GM18507 (cell line): ENCODE measurements at regions not wholly inside any gene's neighbourhood (a gene's known extent, or its start where the extent isn't known, plus 50 kb on each side); places are given as distances from the start of the nearest gene placed in this dataset.
A peak's percentile ranks its signal among the peaks of the same experiment; 100 is the strongest.
"Not testable (repeated sequence)": the region's sequence is repeated elsewhere in the genome, so short reads cannot be mapped to it uniquely, and the experiment has no call there.

ENCODE experiments used
- DNase-seq: peaks from one replicate; pipeline ENCODE4 v3.0.0; 2011; ENCODE audit warnings: low read depth; ENCODE audit not compliant: insufficient read length; ENCODE audit errors: extremely low spot score
- FAIRE-seq: peaks from 2 replicates; lab custom pipeline; 2011; peaks lifted over from hg19 to GRCh38; lab: Jason Lieb, UNC

- DNase-seq (no peak), FAIRE-seq (no peak)
Measured at GRCh38 chr12:107583551-107583950, 102.0 kb upstream of the PWP1 start.

GRCh38 chr12:107584563-107584962, 101.0 kb upstream of the PWP1 start:
- DNase-seq (no peak), FAIRE-seq (no peak)

DNA sequence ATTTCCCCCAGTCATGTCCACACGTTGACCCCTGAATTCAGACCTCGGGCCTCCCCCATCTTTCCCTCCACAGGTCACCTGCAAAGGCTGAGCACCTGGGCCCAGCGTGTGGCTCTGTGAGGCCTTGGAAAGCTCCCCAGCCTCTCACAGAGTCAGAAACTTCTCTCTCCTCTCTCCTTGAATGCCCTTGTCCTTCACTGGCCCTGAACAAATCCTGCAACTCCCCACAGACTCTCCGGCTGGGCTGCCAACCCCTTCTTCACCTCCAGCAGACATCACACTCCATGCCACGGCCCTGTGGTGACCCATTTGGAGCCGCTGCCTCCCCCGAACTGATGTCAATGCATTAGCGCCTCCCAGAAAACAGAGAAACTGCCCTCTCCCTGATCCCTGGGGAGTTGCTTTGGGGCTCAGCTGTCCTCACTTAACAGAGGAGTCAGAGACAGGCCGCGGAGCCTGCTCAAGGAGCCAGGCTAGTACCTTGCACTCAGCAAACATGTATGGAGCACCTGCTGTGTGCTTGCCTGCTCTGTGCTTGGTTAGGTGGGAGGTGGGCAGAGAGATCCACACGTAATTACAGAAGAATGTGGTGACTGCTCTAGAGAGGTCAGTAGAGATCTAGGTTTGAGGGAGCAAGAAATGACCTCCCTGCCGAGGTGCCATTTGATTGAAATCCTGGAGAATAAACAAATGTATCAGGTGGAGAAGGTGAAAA, 99.2 kb upstream of the PWP1 start:
- DNase-seq, result no peak
- no peak for FAIRE-seq

GRCh38 chr12:107590413-107590812, 95.2 kb upstream of the PWP1 start:
- FAIRE-seq, result no peak

DNA sequence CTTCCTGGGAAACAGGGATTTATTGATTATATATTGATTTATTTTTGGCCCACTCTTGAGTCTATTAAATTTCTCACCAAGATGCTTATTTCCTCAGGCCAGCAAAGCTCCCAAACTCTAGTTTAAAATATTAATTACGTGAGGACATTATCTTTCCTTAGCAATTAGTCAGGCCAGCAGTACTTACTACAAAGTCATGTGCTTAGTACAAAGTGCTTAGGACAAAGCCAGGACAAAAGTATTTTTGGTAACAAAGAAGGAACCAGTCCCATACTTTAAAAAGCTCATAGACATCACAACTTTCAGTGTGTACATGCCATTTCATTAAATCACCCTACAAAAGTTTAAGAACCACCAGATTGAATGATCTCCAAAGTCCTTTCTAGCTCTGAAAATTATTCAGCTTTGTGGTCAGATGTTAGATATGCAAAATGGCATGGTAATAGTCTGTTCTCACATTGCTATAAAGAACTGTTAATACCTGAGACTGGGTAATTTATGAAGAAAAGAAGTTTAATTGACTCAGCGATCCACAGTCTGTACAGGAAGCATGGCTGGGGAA, 94.7 kb upstream of the PWP1 start:
- DNase-seq, result no peak
- FAIRE-seq, result no peak

More at GRCh38 chr12:107590413-107590812, 95.2 kb upstream of the PWP1 start:
- no peak for DNase-seq

DNA sequence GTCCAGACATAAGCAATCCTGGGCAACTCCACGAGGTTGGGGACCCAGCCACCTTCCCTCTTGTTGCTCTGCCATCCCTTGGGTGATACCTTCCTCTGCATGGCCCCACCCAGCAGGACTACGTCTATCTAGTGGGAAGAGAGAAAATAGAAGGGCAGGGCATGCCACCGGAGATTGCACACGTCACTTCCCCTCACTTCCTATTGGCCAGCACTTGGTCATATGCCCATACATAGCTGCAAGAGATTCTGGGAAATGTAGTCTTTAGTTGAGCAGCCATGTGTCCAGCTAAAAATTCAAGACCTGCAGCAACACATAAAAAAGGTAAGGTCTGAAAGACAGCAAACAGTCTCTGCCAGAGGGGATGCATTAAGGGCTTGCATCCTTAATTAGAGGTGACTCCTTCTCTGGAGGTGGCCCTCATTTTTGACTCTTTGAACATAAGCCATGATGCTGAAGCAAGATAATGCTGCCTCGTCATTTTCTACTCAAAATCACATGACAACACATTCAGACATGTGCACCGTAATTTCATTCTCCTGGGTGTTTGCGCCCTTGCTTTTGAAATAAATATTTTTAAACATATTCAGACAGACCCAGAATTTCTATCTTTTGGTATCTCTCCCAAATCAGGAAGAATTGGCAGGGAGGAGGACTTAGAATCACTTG, 91.8 kb upstream of the PWP1 start:
- DNase-seq, result no peak
- FAIRE-seq, result peak; percentile 47

DNA sequence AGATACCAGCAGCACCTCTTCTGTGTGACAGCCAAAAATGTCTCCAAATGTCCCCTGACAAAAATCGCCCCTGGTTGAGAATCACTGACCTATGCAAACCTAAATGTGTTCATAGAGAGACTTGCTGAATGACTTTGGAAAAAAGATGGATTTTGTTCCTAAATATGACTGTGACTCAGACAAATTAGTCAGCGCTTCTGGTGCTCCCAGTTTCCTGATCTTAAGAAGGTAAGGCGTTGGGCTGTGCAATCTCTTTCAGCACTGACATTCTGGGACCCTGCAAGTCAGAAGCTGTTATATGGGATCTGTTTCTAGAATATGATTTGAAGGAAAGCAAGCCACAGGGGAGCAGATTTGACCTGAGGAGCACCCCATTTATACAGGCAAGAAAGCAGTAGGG, 90.6 kb upstream of the PWP1 start:
- no peak for FAIRE-seq
- DNase-seq, result no peak

DNA sequence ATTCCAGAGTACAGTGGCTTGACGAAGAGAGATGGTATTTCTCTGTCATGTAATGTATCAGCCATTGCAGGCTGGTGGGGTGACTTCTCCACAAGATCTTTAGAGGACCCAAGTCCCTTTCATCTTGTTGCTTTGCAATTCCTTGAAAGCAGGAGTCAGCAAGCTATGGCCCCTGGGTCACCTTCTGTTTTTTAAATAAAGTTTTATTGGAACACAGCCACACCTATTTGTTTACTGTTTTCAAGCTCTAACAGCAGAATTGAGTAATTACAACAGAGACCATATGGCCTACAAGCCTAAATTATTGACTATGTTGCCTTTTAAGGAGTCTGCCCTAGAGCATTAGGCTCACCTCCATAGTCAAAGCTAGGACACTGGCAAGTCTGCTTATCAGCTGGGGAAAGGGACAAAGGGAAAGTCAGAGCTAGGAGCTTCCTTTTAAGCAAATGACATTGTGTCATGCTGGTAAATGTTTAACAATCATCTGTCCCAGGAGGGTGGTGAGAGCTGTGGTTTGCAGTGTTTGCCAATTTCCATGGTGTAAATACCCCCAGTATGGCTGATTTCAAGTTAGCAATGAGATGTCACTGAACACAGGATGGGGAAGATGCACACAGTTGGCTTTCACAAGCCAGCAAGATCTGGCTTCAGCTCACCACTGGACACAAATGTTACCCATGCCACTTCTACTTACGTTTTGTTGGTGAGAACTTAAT, 87.7 kb upstream of the PWP1 start:
- peak; percentile 44 for FAIRE-seq
- DNase-seq, result no peak

DNA sequence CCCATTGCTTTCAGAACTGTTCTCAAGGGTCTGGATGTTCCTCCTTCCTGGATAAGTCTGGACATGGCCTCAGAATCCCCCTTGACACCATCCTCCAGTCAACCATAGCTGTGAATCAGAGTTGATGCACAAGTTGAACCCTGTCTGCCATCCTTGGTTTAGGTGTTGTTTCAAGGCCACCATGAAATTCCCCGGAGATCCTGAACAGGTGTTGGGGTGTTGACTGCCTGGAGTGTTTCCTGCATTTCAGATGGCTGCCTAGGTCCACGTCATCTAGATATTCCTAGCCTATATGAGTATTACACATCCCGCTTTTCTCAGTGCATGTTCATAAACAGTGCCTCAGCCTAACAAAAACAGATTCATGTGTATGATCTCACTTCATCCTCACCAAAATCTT, 86.7 kb upstream of the PWP1 start:
- DNase-seq (no peak), FAIRE-seq (no peak)

DNA sequence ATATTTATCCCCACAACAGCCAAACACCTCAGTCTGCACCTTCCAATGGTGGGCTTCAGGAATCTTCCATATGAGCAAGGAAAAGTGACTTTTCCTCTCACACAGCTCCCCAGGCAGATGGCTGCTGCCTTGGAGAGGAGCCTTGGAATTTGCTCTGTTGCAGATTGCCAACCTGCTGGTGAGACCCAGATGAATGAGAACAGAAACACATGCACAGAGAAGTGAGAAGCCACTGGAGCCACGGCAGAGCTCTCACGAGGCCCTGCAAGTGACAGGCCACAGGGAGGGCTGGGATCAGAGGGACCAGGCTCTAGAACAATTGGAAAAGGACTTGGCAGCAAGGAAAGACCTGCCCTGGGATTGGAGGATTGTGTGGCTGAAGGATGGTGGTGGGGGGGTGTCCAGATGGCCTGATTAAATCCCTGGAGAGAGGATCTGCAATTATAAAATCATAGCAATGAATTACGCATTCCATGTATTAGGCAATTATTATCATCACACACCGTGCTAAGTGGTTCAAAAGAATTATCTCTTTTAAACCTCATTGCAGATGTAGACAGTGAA, 84.9 kb upstream of the PWP1 start:
- no peak for DNase-seq
- FAIRE-seq, result no peak

- no peak for DNase-seq
- no peak for FAIRE-seq
Measured at GRCh38 chr12:107602446-107602845, 83.2 kb upstream of the PWP1 start.

DNA sequence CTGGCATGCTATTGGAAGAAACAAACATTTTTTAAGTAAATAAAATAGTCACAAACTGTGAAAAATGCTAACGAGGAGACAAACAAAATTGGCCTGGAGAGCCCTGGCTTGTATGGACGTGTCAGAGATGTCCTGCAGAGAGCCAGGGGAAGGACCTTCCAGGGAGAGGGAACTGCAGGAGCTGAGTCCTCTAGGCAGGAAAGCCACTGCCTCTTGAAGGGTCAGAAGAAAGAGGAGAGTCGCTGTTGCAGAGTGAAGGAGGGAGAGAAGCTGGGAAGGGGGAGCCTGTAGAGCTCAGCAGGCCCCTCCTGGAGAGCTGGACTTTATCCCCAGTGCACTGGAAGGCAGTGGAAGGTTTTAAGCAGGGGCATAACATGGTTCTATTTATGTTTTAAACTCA, 80.3 kb upstream of the PWP1 start:
- FAIRE-seq (no peak), DNase-seq (no peak)

GRCh38 chr12:107607464-107608392, 77.9 kb upstream of the PWP1 start:
- peak; percentile 80 for FAIRE-seq
- DNase-seq, result peak; percentile 62

DNA sequence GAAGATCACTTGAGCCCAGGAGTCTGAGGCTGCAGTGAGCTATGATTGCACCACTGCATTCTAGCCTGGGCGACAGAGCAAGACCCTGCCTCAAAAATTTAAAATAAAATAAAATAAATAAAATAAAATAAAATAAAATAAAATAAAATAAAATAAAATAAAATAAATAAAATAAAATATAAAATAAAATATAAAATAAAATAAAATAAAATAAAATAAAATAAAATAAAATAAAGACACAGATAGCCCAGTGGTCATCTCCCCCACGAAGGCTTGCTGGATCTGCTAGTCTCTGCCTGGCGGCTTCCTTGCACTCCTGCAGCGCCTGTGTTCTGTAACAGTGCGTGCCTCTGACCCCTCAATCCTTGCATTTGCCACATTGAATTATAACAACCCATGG, 76.8 kb upstream of the PWP1 start:
- DNase-seq, FAIRE-seq: not testable (repeated sequence)

- DNase-seq (no peak), FAIRE-seq (no peak)
Measured at GRCh38 chr12:107610021-107610859, 75.4 kb upstream of the PWP1 start.

DNA sequence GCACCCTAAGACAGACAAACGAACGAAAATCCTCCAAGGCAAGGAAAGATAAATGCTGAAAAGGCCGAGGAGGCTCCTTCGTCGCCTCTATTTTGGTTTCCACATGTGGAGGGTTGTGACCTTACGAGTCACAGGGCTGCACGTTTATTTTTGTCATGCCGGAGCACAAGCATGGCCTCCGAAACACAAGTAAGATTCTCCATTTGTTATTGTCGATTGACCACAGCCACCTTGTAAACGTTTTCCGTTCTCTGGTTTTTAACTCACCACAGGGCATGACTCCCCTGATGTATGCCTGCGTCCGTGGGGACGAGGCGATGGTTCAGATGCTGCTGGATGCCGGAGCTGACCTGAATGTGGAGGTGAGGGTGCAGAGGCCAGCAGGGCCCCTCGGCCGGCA, 73.1 kb upstream of the PWP1 start:
- FAIRE-seq, result no peak

GRCh38 chr12:107616941-107617340, 68.7 kb upstream of the PWP1 start:
- FAIRE-seq, result no peak
- DNase-seq, result no peak

More for the DNA sequence above, 73.1 kb upstream of the PWP1 start:
- no peak for DNase-seq

- FAIRE-seq (no peak), DNase-seq (no peak)
Measured at GRCh38 chr12:107618106-107618505, 67.5 kb upstream of the PWP1 start.
